ENCODE measurements at regions not wholly inside any gene's neighbourhood (a gene's known extent, or its start where the extent isn't known, plus 50 kb on each side); places are given as distances from the start of the nearest gene placed in this dataset.

DNA sequence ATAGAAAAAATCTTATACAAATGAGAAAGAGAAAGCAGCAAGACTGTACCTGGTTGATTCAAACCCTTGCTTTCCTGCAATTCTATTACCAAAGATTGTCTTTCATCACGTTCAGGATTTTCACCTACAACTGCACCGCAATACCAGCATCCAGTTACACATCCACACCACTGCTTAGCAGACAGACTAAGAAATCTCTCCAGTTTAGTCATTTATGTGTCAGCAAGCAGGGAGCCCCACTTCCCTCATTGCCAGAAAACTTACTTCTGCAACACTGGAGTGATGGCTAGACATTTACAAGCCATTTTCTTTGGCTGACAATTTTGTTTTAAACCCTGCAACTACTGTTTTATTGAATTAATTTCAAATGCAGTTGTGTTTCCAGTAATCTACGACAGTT, 359.6 kb upstream of the MEOX2 start:
- TF ChIP-seq, protein P1, sequence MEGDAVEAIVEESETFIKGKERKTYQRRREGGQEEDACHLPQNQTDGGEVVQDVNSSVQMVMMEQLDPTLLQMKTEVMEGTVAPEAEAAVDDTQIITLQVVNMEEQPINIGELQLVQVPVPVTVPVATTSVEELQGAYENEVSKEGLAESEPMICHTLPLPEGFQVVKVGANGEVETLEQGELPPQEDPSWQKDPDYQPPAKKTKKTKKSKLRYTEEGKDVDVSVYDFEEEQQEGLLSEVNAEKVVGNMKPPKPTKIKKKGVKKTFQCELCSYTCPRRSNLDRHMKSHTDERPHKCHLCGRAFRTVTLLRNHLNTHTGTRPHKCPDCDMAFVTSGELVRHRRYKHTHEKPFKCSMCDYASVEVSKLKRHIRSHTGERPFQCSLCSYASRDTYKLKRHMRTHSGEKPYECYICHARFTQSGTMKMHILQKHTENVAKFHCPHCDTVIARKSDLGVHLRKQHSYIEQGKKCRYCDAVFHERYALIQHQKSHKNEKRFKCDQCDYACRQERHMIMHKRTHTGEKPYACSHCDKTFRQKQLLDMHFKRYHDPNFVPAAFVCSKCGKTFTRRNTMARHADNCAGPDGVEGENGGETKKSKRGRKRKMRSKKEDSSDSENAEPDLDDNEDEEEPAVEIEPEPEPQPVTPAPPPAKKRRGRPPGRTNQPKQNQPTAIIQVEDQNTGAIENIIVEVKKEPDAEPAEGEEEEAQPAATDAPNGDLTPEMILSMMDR (IDR thresholded peaks at IDR 0.05), result no peak
- no peak for TF ChIP-seq POLR2A (IDR thresholded peaks at IDR 0.05)
